ENCODE measurements at regions not wholly inside any gene's neighbourhood (a gene's known extent, or its start where the extent isn't known, plus 50 kb on each side); places are given as distances from the start of the nearest gene placed in this dataset.

DNA sequence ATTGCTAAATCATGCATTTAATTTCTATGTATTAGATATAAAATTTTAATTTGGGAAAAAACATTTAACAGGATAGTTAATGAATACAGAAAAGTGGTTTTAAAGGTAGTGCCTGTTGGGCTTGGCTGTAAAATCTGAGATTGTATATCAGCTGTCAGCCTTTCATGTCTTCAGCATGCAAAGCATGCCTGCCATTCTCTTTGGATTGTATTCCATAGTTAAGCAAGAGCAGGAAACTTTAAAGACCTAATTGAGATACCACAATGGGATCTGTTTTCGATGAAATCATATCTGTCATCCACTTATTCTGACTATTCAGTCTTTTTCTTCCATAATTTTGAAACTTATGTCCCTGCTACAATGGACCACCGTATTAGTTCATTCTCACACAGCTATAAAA lies 451.0 kb upstream of the DDI1 start:
- H3K27ac Mint-ChIP-seq (ENCODE audit: unreplicated experiment), result no peak overlapping the region
- no peak overlapping the region for H3K4me3 Mint-ChIP-seq (ENCODE audit: unreplicated experiment)
- Histone ChIP-seq H3K4me3 (ENCODE audit: low read depth, low read length) (no peak overlapping the region), H3K9me3 (no peaks in the 10 kb centered on the region), H3K36me3 (ENCODE audit: control insufficient read depth, insufficient read depth, low read length) (no peaks in the 10 kb centered on the region), H3K27me3 (replicated peaks; ENCODE audit: control insufficient read depth, insufficient read depth, low read length) (no peaks in the 10 kb centered on the region), H3K4me1 (peaks cover 13% of the 10 kb centered on the region)
- ChIA-PET CTCF (no interaction called here), POLR2A (no interaction called here)
- no peaks in the 10 kb centered on the region for H3K36me3 Mint-ChIP-seq (ENCODE audit: insufficient read depth, unreplicated experiment)
- peaks cover 15% of the 10 kb centered on the region for H3K4me1 Mint-ChIP-seq (ENCODE audit: low read depth, unreplicated experiment)
- peaks cover 2% of the 10 kb centered on the region for H3K9me3 Mint-ChIP-seq (ENCODE audit: unreplicated experiment)
- TF ChIP-seq, protein P1, sequence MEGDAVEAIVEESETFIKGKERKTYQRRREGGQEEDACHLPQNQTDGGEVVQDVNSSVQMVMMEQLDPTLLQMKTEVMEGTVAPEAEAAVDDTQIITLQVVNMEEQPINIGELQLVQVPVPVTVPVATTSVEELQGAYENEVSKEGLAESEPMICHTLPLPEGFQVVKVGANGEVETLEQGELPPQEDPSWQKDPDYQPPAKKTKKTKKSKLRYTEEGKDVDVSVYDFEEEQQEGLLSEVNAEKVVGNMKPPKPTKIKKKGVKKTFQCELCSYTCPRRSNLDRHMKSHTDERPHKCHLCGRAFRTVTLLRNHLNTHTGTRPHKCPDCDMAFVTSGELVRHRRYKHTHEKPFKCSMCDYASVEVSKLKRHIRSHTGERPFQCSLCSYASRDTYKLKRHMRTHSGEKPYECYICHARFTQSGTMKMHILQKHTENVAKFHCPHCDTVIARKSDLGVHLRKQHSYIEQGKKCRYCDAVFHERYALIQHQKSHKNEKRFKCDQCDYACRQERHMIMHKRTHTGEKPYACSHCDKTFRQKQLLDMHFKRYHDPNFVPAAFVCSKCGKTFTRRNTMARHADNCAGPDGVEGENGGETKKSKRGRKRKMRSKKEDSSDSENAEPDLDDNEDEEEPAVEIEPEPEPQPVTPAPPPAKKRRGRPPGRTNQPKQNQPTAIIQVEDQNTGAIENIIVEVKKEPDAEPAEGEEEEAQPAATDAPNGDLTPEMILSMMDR (IDR thresholded peaks at IDR 0.05; ENCODE audit: insufficient read depth in 1 of 2, low read depth in 1 of 2, low read length in 1 of 2, severe bottlenecking in 1 of 2, unreplicated experiment in 1 of 2), result no peak
- intact Hi-C loops (cut with micrococcal nuclease; ENCODE audit: unreplicated experiment), result no loop called here
- DNase-seq, result no peak
- no TSS peak for BruUV-seq (replicated peaks)
- H3K27me3 Mint-ChIP-seq (ENCODE audit: insufficient read depth, unreplicated experiment), result no peaks in the 10 kb centered on the region

DNA sequence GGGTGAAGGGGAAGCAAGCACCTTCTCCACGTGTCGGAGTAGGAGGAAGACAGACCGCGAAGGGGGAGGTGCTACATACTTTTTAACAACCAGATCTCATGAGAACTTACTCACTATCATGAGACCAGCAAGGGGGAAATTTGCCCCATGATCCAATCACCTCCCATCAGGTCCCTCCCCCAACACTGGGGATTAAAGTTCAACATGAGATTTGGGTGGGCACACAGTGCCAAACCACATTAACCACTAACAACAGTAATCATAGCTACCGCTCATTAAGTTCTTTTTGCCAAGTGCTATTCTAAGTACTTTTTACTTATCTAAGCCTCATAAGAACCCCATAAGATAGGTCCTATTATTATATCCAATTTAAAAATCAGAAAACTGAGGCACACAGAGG lies 450.5 kb upstream of the DDI1 start:
- intact Hi-C loops (cut with micrococcal nuclease; ENCODE audit: unreplicated experiment), result no loop called here
- Mint-ChIP-seq H3K27me3 (ENCODE audit: insufficient read depth, unreplicated experiment) (no peaks in the 10 kb centered on the region), H3K4me1 (ENCODE audit: low read depth, unreplicated experiment) (peaks cover 15% of the 10 kb centered on the region), H3K36me3 (ENCODE audit: insufficient read depth, unreplicated experiment) (no peaks in the 10 kb centered on the region), H3K4me3 (ENCODE audit: unreplicated experiment) (no peak overlapping the region), H3K9me3 (ENCODE audit: unreplicated experiment) (no peaks in the 10 kb centered on the region), H3K27ac (ENCODE audit: unreplicated experiment) (no peak overlapping the region)
- TF ChIP-seq, protein P1 (IDR thresholded peaks at IDR 0.05; ENCODE audit: insufficient read depth in 1 of 2, low read depth in 1 of 2, low read length in 1 of 2, severe bottlenecking in 1 of 2, unreplicated experiment in 1 of 2), result no peak
- H3K36me3 ChIP-seq (ENCODE audit: control insufficient read depth, insufficient read depth, low read length), result no peaks in the 10 kb centered on the region
- no peak overlapping the region for H3K4me3 ChIP-seq (ENCODE audit: low read depth, low read length)
- H3K27me3 ChIP-seq (replicated peaks; ENCODE audit: control insufficient read depth, insufficient read depth, low read length), result no peaks in the 10 kb centered on the region
- no peak for DNase-seq
- CTCF ChIA-PET, result no interaction called here
- POLR2A ChIA-PET, result no interaction called here
- H3K4me1 ChIP-seq, result peaks cover 13% of the 10 kb centered on the region
- H3K9me3 ChIP-seq, result no peaks in the 10 kb centered on the region
- BruUV-seq (replicated peaks), result no TSS peak

DNA sequence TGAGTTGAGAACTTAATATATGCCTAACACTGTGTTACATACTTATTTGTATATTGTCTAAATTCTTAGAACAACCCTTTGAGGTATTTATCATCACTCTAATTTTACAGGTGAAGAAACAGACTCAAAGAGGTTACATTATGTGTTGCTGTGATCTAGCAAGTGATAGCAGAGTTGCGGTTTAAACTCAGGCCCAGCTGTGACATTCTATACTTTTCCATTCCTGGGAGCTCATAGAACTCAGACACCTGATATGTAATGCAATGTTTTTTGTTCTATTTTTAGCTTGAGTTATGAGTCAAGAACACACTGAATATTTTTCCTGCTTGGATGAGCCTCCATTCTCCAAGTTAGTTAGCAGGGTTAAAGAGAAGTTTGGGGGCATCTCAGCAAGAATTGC lies 449.7 kb upstream of the DDI1 start:
- Histone ChIP-seq H3K4me3 (ENCODE audit: low read depth, low read length) (no peak overlapping the region), H3K4me1 (peaks cover 8% of the 10 kb centered on the region), H3K36me3 (ENCODE audit: control insufficient read depth, insufficient read depth, low read length) (no peaks in the 10 kb centered on the region), H3K9me3 (no peaks in the 10 kb centered on the region), H3K27me3 (replicated peaks; ENCODE audit: control insufficient read depth, insufficient read depth, low read length) (no peaks in the 10 kb centered on the region)
- no peak for DNase-seq
- no peak overlapping the region for H3K27ac Mint-ChIP-seq (ENCODE audit: unreplicated experiment)
- H3K4me1 Mint-ChIP-seq (ENCODE audit: low read depth, unreplicated experiment), result peaks cover 15% of the 10 kb centered on the region
- H3K9me3 Mint-ChIP-seq (ENCODE audit: unreplicated experiment), result no peaks in the 10 kb centered on the region
- H3K36me3 Mint-ChIP-seq (ENCODE audit: insufficient read depth, unreplicated experiment), result no peaks in the 10 kb centered on the region
- H3K4me3 Mint-ChIP-seq (ENCODE audit: unreplicated experiment), result no peak overlapping the region
- intact Hi-C loops (cut with micrococcal nuclease; ENCODE audit: unreplicated experiment), result no loop called here
- TF ChIP-seq, protein P1 (IDR thresholded peaks at IDR 0.05; ENCODE audit: insufficient read depth in 1 of 2, low read depth in 1 of 2, low read length in 1 of 2, severe bottlenecking in 1 of 2, unreplicated experiment in 1 of 2), result no peak
- POLR2A ChIA-PET, result no interaction called here
- no TSS peak for BruUV-seq (replicated peaks)
- CTCF ChIA-PET, result no interaction called here
- H3K27me3 Mint-ChIP-seq (ENCODE audit: insufficient read depth, unreplicated experiment), result no peaks in the 10 kb centered on the region
